Activated CD8-positive, alpha-beta memory T cell treated with anti-CD3 and anti-CD28 coated beads for 36 hours (primary cell): ENCODE measurements at regions not wholly inside any gene's neighbourhood (a gene's known extent, or its start where the extent isn't known, plus 50 kb on each side); places are given as distances from the start of the nearest gene placed in this dataset.
"Not testable (repeated sequence)": the region's sequence is repeated elsewhere in the genome, so short reads cannot be mapped to it uniquely, and the experiment has no call there.

ENCODE experiments used
- CTCF ChIA-PET: fragments of 350-600 bp; sonication (Branson Sonifier 250); formaldehyde crosslinking; loops from one replicate; lab custom pipeline; 2021; ENCODE audit warnings: antibody characterized with exemption; lab: Charles Lee
- POLR2A ChIA-PET: fragments of 350-600 bp; sonication (Branson Sonifier 250); formaldehyde crosslinking; loops from one replicate; lab custom pipeline; 2021; ENCODE audit warnings: antibody characterized with exemption; lab: Charles Lee

DNA sequence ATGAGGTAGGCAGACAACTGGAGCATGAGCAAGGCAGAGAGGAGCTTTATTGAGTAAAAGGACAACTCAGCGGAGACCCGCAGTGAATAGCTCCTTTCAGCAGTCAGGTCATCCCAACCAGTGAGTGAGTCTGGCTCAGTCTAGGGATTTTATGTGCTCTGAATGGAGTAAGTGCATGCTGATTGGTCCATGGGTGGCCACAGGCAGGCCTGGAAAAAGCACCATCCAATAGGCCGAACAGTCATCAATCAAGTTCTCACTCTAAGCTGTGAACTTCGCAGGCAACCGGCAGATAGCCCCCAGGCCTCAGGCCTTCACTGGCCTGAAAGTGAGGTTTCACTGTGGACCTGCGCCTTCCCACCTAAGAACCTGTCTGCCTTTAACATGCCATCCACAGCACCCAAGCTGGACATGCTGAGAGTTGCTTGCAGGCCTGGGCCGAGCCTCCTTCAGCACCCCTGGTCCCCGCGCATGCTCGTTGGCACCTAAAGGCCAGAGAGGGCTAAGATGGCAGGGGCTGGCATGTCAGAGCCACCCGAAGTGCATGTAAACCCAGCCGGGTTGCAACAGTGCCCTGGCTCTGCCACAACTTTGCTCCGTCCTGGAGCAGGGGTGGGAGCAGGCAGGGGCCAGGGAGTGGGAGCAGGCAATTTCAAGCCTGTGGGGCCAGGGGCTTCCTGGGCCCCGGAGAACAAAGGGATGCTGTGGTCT is 698.7 kb downstream of the SLITRK1 start:
- POLR2A ChIA-PET = no interaction called here
- CTCF ChIA-PET = no interaction called here

DNA sequence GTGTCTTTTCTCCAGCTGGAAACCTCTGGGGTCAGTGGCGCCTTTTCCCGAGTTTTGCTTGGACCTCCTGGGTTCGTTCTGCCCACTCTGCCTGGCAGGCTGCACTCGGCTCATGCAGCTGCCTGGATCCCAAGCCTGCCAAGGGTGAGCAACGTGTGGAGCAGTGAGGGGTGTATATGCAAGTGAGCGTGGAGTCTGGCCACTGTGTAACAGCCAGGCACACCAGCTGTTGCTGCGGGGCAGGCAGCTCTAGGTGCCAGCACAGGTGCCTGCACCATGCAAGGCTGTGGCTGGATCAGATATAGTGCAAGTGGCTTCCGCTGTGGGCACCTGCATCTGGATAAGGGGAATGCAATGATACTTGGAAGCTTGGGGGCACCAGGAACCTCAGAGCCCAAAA is 699.4 kb downstream of the SLITRK1 start:
- CTCF ChIA-PET = no interaction called here
- POLR2A ChIA-PET = no interaction called here

- POLR2A ChIA-PET = no interaction called here
- CTCF ChIA-PET = no interaction called here
These were observed 704.3 kb downstream of the SLITRK1 start for GRCh38 chr13:83178008-83178407.

GRCh38 chr13:83168590-83168989 is 713.7 kb downstream of the SLITRK1 start:
- ChIA-PET CTCF (no interaction called here), POLR2A (no interaction called here)

- ChIA-PET POLR2A (no interaction called here), CTCF (no interaction called here)
These were observed 715.1 kb downstream of the SLITRK1 start for GRCh38 chr13:83167203-83167602.

GRCh38 chr13:83166550-83166949 is 715.7 kb downstream of the SLITRK1 start:
- CTCF ChIA-PET = no interaction called here
- POLR2A ChIA-PET = no interaction called here

DNA sequence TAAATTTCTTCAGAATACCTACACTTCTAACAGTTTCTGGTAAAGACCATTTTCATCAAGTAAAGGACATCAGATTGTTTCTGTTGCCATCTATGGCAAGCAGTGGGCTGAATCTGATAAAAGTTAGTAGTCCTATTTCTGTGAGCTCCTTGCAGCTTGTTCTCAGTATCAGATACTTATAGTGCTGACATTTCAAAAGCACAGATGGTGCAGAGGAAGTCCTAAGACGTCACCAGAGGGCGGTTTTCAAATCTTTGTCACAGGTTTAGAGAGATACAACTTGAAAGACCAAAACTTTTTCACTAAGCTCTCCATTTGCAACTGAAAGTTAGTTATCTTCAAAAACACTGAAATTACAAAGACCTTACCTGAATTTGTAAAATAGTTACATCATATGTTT is 719.8 kb downstream of the SLITRK1 start:
- POLR2A ChIA-PET = no interaction called here
- CTCF ChIA-PET = no interaction called here

GRCh38 chr13:83153848-83154247 is 728.4 kb downstream of the SLITRK1 start:
- ChIA-PET CTCF (no interaction called here), POLR2A (no interaction called here)

DNA sequence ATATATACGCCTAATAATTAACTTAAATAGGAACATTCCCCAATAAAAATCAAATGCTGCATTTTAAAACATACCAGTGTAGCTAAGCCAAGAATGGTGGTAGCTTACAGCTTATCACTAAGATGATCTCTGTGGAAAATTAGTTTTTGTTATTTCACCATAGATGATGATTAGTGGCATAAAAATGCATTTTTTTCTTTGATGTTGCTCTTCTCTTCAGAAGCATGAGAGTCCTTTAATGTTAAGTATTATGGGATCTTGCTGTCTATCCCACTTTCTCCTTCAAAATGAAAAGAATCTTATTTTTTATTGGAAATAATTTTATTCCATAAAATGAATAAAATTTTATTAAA is 731.0 kb downstream of the SLITRK1 start:
- ChIA-PET POLR2A (no interaction called here), CTCF (no interaction called here)

- POLR2A ChIA-PET = no interaction called here
- CTCF ChIA-PET = no interaction called here
These were observed 731.5 kb downstream of the SLITRK1 start for GRCh38 chr13:83150616-83151307.

GRCh38 chr13:83136660-83137059 is 745.6 kb downstream of the SLITRK1 start:
- CTCF ChIA-PET = no interaction called here
- POLR2A ChIA-PET = no interaction called here

DNA sequence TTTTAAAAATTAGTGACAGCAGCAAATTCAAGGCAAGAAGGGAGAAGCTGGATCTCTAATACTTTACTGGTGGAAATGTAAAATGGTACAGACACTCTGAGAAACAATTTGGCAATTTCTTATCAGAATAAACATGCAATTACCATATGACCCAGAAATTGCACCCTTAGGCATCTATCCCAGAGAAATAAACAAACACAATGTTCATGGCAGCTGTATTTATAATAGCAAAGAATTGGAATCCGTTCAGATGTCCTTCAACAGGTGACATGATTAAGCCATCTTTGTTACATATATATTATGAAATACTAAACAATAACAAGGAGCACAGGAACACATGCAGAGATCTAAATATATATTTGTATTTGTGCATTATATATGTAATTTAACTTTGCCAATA is 756.5 kb downstream of the SLITRK1 start:
- CTCF ChIA-PET = no interaction called here
- POLR2A ChIA-PET = no interaction called here

DNA sequence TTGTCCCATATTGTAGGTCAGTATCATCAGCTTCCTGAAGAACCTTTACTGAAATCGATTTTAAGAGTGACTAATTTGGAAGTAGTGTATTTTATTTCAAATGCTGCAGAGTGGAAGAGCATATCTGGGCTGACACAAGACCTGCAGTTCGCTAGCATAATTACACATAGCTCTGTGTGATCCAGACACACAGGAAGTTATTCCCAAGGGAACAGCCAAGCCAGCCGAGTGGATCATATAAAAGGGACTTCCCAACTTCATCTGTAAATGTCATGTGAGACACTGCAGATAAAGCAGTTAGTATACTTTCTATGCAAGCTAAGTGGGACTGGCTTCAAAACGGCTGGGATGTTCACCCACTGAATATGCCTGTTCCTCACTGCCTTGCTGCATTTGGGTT is 760.4 kb downstream of the SLITRK1 start:
- ChIA-PET POLR2A (no interaction called here), CTCF (no interaction called here)

DNA sequence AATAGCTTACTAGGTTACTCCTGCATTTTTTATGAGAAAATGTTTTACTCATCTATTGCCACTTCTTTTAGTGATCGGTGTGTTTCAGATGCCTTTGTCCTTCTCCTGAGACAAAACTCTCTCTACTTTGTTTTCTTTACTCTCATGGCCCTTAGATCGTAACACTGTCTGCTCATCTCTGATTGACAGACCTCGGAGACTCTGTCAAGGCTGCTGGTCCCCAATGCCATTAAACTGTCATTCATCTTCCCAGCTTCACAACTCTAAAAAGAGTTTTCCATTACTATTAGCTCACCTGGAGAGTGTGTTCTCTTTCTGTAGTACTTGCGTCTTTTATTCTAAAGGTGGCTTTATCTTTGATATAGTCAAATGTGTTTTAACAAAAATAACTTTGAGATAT is 765.2 kb downstream of the SLITRK1 start:
- POLR2A ChIA-PET = no interaction called here
- CTCF ChIA-PET = no interaction called here

GRCh38 chr13:83101574-83102247 is 780.6 kb downstream of the SLITRK1 start:
- POLR2A ChIA-PET, CTCF ChIA-PET: not testable (repeated sequence)

- POLR2A ChIA-PET = no interaction called here
These were observed 782.0 kb downstream of the SLITRK1 start for GRCh38 chr13:83100237-83100636.

DNA sequence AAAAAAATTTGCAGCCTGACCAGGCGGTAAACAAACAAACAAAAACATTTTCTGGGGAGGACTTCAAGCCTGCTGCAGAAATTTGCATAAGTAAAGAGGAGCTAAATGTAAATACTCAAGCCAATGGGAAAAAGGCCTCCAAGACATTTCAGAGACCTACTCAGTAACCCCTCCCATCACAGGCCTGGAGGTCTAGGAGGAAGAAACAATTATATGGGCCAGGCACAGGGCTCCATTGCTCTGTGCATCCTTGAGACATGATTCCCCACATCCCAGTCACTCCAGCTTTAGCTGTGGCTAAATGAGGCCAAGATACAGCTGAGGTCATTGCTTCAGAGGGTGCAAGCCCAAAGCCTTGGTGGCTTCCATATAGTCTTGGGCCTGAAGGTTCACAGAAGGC is 793.4 kb downstream of the SLITRK1 start:
- ChIA-PET CTCF (no interaction called here), POLR2A (no interaction called here)

More at GRCh38 chr13:83100237-83100636, 782.0 kb downstream of the SLITRK1 start:
- CTCF ChIA-PET = no interaction called here

- CTCF ChIA-PET = no interaction called here
- POLR2A ChIA-PET = no interaction called here
These were observed 795.3 kb downstream of the SLITRK1 start for GRCh38 chr13:83086948-83087347.

GRCh38 chr13:83086088-83086487 is 796.2 kb downstream of the SLITRK1 start:
- ChIA-PET CTCF (no interaction called here), POLR2A (no interaction called here)

GRCh38 chr13:83085186-83085900 is 796.9 kb downstream of the SLITRK1 start:
- ChIA-PET POLR2A (no interaction called here), CTCF (no interaction called here)
